Progenitor cell of endocrine pancreas (in vitro differentiated cells): ENCODE measurements at regions not wholly inside any gene's neighbourhood (a gene's known extent, or its start where the extent isn't known, plus 50 kb on each side); places are given as distances from the start of the nearest gene placed in this dataset.
"Not testable (repeated sequence)": the region's sequence is repeated elsewhere in the genome, so short reads cannot be mapped to it uniquely, and the experiment has no call there.

Source experiments
- DNase-seq: peaks from one replicate; pipeline ENCODE4 v3.0.0; 2021; ENCODE audit warnings: low spot score; ENCODE audit not compliant: unreplicated experiment
- H3K27ac Mint-ChIP-seq: 2 replicates; pipeline ENCODE4 v1.8.0; 2021; ENCODE audit warnings: mild to moderate bottlenecking, moderate library complexity, mixed read lengths
- H3K27me3 Mint-ChIP-seq: 2 replicates; pipeline ENCODE4 v1.8.0; 2021; ENCODE audit warnings: mixed read lengths
- H3K36me3 Mint-ChIP-seq: 2 replicates; pipeline ENCODE4 v1.8.0; 2022; ENCODE audit warnings: mixed read lengths; ENCODE audit not compliant: insufficient read depth
- H3K4me1 Mint-ChIP-seq: 2 replicates; pipeline ENCODE4 v1.8.0; 2021; ENCODE audit warnings: low read depth, mixed read lengths
- H3K4me3 Mint-ChIP-seq: 2 replicates; pipeline ENCODE4 v1.8.0; 2021; ENCODE audit warnings: low read depth, mild to moderate bottlenecking, moderate library complexity, mixed read lengths
- H3K9me3 Mint-ChIP-seq: 2 replicates; pipeline ENCODE4 v1.8.0; 2021; ENCODE audit warnings: low read depth, mixed read lengths
- TF ChIP-seq, protein P1 (sequence below): fragments of 200-600 bp; sonication (generic); IDR thresholded peaks from one replicate; pipeline ENCODE4 v1.5.0; 2021; ENCODE audit warnings: antibody characterized with exemption, mild to moderate bottlenecking; ENCODE audit not compliant: unreplicated experiment

DNA sequence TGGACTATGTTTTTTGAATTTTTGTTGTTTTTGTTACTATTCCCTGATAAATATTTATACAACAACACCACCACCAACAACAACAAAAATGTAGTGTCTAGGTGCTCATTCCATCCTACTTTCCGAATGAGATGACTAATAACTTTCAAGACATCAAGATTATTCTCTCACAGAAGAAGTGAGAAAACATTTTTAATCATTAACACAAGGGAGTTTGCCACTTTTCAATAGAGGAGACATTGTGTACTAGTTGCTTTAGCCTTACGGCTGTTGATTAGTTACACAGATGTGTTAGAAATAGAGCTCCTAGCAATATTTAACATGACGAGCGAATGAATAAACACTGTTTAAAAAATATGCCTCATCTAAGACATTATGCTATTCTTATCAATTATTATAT, 898.8 kb downstream of the C4orf33 start:
- Mint-ChIP-seq H3K9me3 (peaks cover 3% of the 10 kb centered on the region), H3K27ac (no peak overlapping the region), H3K27me3 (no peaks in the 10 kb centered on the region), H3K4me1 (peaks cover 4% of the 10 kb centered on the region), H3K36me3 (no peaks in the 10 kb centered on the region), H3K4me3 (no peak overlapping the region)
- no peak for DNase-seq
- TF ChIP-seq, protein P1, sequence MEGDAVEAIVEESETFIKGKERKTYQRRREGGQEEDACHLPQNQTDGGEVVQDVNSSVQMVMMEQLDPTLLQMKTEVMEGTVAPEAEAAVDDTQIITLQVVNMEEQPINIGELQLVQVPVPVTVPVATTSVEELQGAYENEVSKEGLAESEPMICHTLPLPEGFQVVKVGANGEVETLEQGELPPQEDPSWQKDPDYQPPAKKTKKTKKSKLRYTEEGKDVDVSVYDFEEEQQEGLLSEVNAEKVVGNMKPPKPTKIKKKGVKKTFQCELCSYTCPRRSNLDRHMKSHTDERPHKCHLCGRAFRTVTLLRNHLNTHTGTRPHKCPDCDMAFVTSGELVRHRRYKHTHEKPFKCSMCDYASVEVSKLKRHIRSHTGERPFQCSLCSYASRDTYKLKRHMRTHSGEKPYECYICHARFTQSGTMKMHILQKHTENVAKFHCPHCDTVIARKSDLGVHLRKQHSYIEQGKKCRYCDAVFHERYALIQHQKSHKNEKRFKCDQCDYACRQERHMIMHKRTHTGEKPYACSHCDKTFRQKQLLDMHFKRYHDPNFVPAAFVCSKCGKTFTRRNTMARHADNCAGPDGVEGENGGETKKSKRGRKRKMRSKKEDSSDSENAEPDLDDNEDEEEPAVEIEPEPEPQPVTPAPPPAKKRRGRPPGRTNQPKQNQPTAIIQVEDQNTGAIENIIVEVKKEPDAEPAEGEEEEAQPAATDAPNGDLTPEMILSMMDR: no peak

DNA sequence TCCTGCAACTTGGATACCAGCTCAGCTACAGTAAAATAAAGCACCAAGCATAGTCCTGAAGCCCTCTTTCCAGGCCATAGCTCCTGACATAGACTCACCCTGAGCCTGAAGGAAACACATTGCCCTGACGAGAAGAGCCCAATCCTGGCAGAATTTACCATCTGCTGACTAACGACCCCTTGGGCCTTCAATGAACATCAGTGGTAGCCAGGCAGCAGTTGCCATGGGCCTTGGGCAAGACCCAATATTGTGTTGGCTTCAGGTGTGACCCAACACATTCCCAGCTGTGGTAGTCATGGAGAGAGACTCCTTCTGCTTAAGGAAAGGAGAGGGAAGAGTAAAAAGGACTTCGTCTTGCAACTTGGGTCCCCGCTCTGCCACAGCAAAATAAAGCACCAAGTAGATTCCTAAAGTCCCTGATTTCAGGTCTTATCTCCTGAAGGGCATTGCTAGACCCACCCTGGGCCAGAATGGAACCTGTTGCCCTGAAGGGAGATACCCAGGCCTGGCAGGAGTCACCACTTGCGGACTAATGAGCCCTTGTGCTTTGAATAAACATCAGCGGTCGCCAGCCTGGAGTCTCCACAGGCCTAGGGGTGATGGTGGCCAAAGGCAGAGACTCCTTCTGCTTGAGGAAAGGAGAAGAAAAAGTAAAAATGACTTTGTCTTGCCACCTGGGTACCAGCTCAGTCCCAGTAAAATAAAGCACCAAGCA, 902.6 kb downstream of the C4orf33 start:
- Mint-ChIP-seq H3K36me3 (no peaks in the 10 kb centered on the region), H3K4me1 (peaks cover 4% of the 10 kb centered on the region), H3K9me3 (peaks cover 7% of the 10 kb centered on the region), H3K4me3 (no peak overlapping the region), H3K27ac (no peak overlapping the region), H3K27me3 (no peaks in the 10 kb centered on the region)
- no peak for DNase-seq
- TF ChIP-seq, protein P1: no peak

DNA sequence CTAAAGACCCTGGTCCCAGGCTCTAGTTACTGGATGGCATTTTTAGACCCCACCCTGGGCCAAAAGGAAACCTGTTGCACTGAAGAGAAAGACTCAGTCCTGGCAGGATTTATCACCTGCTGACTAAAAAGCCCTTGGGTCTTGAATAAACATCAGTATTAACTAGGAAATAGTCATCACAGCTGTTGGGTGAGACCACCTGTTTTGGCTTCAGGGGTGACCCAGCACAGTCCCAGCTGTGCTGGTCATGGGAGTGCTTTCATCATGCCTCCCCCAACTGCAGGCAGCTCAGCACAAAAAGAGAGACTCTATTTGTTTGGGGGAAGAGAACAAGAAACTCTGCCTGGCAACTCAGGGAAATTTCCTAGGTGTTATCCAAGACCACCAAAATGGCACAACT, 903.2 kb downstream of the C4orf33 start:
- peaks cover 7% of the 10 kb centered on the region for H3K9me3 Mint-ChIP-seq
- no peak overlapping the region for H3K27ac Mint-ChIP-seq
- H3K36me3 Mint-ChIP-seq: no peaks in the 10 kb centered on the region
- no peaks in the 10 kb centered on the region for H3K27me3 Mint-ChIP-seq
- TF ChIP-seq, protein P1: no peak
- no peak for DNase-seq
- H3K4me3 Mint-ChIP-seq: no peak overlapping the region
- H3K4me1 Mint-ChIP-seq: peaks cover 4% of the 10 kb centered on the region

DNA sequence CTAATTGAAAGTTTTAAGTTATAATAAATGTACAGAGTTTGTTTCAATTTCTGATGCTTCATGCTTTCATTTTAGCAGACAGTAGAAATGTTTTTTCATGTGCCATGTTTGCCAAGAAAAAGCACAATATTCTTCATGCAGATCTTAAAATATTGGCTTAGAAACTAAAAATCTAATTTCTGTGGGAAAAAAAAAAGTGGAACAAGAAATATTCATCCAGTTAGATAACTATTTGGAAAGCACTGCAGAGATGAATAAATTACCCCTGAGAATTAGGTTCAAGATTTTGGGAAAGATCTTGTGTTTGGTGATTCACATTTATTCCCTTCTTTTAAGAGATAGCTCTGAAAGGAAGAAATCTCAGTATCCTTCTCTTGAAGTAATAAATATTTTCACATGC, 912.5 kb downstream of the C4orf33 start:
- Mint-ChIP-seq H3K36me3 (no peaks in the 10 kb centered on the region), H3K27ac (no peak overlapping the region), H3K27me3 (no peaks in the 10 kb centered on the region), H3K4me1 (no peaks in the 10 kb centered on the region), H3K4me3 (no peak overlapping the region), H3K9me3 (no peaks in the 10 kb centered on the region)
- no peak for DNase-seq
- TF ChIP-seq, protein P1: no peak

DNA sequence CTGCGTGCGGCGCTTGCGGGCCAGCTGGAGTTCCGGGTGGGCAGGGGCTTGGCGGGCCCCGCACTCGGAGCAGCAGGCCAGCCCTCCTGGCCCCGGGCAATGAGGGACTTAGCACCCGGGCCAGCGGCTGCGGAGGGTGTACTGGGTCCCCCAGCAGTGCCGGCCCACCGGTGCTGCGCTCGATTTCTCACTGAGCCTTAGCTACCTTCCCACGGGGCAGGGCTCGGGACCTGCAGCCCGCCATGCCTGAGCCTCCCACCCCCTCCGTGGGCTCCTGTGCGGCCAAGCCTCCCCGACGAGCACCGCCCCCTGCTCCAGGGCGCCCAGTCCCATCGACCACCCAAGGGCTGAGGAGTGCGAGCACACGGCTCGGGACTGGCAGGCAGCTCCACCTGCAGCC, 916.9 kb downstream of the C4orf33 start:
- H3K27me3 Mint-ChIP-seq, DNase-seq, H3K9me3 Mint-ChIP-seq, H3K4me1 Mint-ChIP-seq, H3K36me3 Mint-ChIP-seq, H3K27ac Mint-ChIP-seq, H3K4me3 Mint-ChIP-seq: not testable (repeated sequence)

DNA sequence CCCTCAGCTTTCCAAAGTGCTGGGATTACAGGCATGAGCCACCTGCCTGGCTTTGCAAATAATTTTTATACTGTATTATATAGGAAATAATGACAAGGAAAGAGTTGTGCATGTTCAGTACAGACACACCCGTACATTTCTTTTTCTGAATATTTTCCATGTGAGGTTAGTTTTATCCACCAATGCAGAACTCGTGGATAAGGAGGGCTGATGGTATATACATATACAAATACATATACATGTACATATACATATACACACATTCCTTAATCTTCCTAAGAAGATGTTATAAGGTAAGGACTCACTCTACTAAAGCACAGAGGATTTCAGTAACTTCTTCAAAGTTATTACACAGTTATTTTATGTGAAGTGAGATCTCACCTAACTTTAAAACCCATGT, 925.8 kb downstream of the C4orf33 start:
- TF ChIP-seq, protein P1: no peak
- H3K9me3 Mint-ChIP-seq: no peaks in the 10 kb centered on the region
- no peaks in the 10 kb centered on the region for H3K4me1 Mint-ChIP-seq
- no peak for DNase-seq
- H3K27me3 Mint-ChIP-seq: no peaks in the 10 kb centered on the region
- no peak overlapping the region for H3K4me3 Mint-ChIP-seq
- no peak overlapping the region for H3K27ac Mint-ChIP-seq
- H3K36me3 Mint-ChIP-seq: no peaks in the 10 kb centered on the region
